ENCODE measurements at regions not wholly inside any gene's neighbourhood (a gene's known extent, or its start where the extent isn't known, plus 50 kb on each side); places are given as distances from the start of the nearest gene placed in this dataset.

DNA sequence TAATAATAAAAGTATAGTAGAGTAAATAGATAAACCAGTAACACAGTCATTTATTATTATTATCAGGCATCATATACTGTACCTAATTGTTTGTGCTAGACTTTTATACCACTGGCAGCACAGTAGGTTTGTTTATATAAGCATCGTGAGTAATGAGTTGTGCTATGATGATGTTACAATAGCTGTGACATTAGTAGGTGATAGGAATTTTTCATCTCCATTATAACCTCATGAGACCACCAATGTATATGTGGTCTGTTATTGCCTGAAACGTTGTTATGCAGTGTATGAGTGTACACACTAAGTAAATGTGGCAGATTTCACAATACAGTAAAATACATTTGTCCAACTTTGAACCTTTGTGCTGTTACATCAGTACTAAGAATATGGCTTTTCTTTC lies 72.7 kb upstream of the SPATA31D4 start:
- TF ChIP-seq, protein P1, sequence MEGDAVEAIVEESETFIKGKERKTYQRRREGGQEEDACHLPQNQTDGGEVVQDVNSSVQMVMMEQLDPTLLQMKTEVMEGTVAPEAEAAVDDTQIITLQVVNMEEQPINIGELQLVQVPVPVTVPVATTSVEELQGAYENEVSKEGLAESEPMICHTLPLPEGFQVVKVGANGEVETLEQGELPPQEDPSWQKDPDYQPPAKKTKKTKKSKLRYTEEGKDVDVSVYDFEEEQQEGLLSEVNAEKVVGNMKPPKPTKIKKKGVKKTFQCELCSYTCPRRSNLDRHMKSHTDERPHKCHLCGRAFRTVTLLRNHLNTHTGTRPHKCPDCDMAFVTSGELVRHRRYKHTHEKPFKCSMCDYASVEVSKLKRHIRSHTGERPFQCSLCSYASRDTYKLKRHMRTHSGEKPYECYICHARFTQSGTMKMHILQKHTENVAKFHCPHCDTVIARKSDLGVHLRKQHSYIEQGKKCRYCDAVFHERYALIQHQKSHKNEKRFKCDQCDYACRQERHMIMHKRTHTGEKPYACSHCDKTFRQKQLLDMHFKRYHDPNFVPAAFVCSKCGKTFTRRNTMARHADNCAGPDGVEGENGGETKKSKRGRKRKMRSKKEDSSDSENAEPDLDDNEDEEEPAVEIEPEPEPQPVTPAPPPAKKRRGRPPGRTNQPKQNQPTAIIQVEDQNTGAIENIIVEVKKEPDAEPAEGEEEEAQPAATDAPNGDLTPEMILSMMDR (tag by site-specific recombination; IDR thresholded peaks at IDR 0.05) = no peak
- TF ChIP-seq ZBTB8A (tag by site-specific recombination; IDR thresholded peaks at IDR 0.05) (no peak), ZNF423 (tag by site-specific recombination; IDR thresholded peaks at IDR 0.05) (no peak), ZNF549 (tag by site-specific recombination; IDR thresholded peaks at IDR 0.05) (no peak), ZNF138 (tag by site-specific recombination; IDR thresholded peaks at IDR 0.05; ENCODE audit: borderline replicate concordance) (no peak), ZBTB1 (tag by site-specific recombination; IDR thresholded peaks at IDR 0.05) (no peak), ZNF174 (tag by site-specific recombination; IDR thresholded peaks at IDR 0.05) (no peak), ZNF214 (tag by site-specific recombination; IDR thresholded peaks at IDR 0.05; ENCODE audit: borderline replicate concordance) (no peak)
- TF ChIP-seq, protein P2, sequence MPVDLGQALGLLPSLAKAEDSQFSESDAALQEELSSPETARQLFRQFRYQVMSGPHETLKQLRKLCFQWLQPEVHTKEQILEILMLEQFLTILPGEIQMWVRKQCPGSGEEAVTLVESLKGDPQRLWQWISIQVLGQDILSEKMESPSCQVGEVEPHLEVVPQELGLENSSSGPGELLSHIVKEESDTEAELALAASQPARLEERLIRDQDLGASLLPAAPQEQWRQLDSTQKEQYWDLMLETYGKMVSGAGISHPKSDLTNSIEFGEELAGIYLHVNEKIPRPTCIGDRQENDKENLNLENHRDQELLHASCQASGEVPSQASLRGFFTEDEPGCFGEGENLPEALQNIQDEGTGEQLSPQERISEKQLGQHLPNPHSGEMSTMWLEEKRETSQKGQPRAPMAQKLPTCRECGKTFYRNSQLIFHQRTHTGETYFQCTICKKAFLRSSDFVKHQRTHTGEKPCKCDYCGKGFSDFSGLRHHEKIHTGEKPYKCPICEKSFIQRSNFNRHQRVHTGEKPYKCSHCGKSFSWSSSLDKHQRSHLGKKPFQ (tag by site-specific recombination; IDR thresholded peaks at IDR 0.05) = no peak
- TF ChIP-seq, protein P3, sequence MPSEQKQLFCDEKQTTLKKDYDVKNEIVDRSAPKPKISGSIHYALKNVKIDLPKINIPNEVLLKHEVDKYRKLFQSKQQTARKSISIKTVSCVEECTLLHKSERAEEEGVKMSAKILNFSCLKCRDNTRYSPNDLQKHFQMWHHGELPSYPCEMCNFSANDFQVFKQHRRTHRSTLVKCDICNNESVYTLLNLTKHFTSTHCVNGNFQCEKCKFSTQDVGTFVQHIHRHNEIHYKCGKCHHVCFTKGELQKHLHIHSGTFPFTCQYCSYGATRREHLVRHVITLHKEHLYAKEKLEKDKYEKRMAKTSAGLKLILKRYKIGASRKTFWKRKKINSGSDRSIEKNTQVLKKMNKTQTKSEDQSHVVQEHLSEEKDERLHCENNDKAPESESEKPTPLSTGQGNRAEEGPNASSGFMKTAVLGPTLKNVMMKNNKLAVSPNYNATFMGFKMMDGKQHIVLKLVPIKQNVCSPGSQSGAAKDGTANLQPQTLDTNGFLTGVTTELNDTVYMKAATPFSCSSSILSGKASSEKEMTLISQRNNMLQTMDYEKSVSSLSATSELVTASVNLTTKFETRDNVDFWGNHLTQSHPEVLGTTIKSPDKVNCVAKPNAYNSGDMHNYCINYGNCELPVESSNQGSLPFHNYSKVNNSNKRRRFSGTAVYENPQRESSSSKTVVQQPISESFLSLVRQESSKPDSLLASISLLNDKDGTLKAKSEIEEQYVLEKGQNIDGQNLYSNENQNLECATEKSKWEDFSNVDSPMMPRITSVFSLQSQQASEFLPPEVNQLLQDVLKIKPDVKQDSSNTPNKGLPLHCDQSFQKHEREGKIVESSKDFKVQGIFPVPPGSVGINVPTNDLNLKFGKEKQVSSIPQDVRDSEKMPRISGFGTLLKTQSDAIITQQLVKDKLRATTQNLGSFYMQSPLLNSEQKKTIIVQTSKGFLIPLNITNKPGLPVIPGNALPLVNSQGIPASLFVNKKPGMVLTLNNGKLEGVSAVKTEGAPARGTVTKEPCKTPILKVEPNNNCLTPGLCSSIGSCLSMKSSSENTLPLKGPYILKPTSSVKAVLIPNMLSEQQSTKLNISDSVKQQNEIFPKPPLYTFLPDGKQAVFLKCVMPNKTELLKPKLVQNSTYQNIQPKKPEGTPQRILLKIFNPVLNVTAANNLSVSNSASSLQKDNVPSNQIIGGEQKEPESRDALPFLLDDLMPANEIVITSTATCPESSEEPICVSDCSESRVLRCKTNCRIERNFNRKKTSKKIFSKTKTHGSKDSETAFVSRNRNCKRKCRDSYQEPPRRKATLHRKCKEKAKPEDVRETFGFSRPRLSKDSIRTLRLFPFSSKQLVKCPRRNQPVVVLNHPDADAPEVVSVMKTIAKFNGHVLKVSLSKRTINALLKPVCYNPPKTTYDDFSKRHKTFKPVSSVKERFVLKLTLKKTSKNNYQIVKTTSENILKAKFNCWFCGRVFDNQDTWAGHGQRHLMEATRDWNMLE (tag by site-specific recombination; conservative IDR thresholded peaks at IDR 0.05; ENCODE audit: low read depth) = no peak

All from HEK293 (cell line).